H4 (cell line): ENCODE measurements at regions not wholly inside any gene's neighbourhood (a gene's known extent, or its start where the extent isn't known, plus 50 kb on each side); places are given as distances from the start of the nearest gene placed in this dataset.
"Not testable (repeated sequence)": the region's sequence is repeated elsewhere in the genome, so short reads cannot be mapped to it uniquely, and the experiment has no call there.

Experiments
- DNase-seq: peaks from one replicate; pipeline ENCODE4 v3.0.0-alpha.2; 2015; ENCODE audit warnings: low spot score

- no peak for DNase-seq
Observed at GRCh38 chr21:34271189-34271851, 92.5 kb upstream of the KCNE2 start.

- DNase-seq: no peak
Observed at GRCh38 chr21:34272321-34272720, 91.5 kb upstream of the KCNE2 start.

- no peak for DNase-seq
Observed at GRCh38 chr21:34274001-34274400, 89.8 kb upstream of the KCNE2 start.

- DNase-seq: no peak
Observed at GRCh38 chr21:34276711-34277425, 86.9 kb upstream of the KCNE2 start.

- DNase-seq: no peak
Observed at GRCh38 chr21:34278451-34278850, 85.4 kb upstream of the KCNE2 start.

- no peak for DNase-seq
Observed at GRCh38 chr21:34279285-34279684, 84.5 kb upstream of the KCNE2 start.

- no peak for DNase-seq
Observed at GRCh38 chr21:34279883-34280282, 83.9 kb upstream of the KCNE2 start.

GRCh38 chr21:34280389-34280795 is 83.4 kb upstream of the KCNE2 start:
- no peak for DNase-seq

- no peak for DNase-seq
Observed at GRCh38 chr21:34280959-34281358, 82.8 kb upstream of the KCNE2 start.

GRCh38 chr21:34282223-34282622 is 81.6 kb upstream of the KCNE2 start:
- no peak for DNase-seq

GRCh38 chr21:34284666-34285065 is 79.1 kb upstream of the KCNE2 start:
- DNase-seq: no peak

- not testable (repeated sequence) for DNase-seq
Observed at GRCh38 chr21:34288042-34288441, 75.8 kb upstream of the KCNE2 start.

- DNase-seq: no peak
Observed at GRCh38 chr21:34289856-34290255, 74.0 kb upstream of the KCNE2 start.

GRCh38 chr21:34296878-34297277 is 66.9 kb upstream of the KCNE2 start:
- DNase-seq: no peak

GRCh38 chr21:34298534-34299167 is 65.2 kb upstream of the KCNE2 start:
- no peak for DNase-seq

- DNase-seq: no peak
Observed at GRCh38 chr21:34299168-34299539, 64.7 kb upstream of the KCNE2 start.

- no peak for DNase-seq
Observed at GRCh38 chr21:34302521-34302920, 61.3 kb upstream of the KCNE2 start.

GRCh38 chr21:34305605-34306604 is 57.9 kb upstream of the KCNE2 start:
- no peak for DNase-seq

GRCh38 chr21:34307991-34308532 is 55.7 kb upstream of the KCNE2 start:
- peak; percentile 49 for DNase-seq

- DNase-seq: no peak
Observed at GRCh38 chr21:34311561-34312330, 52.1 kb upstream of the KCNE2 start.

- no peak for DNase-seq
Observed at GRCh38 chr21:34313116-34313515, 50.7 kb upstream of the KCNE2 start.
